ENCODE measurements at regions not wholly inside any gene's neighbourhood (a gene's known extent, or its start where the extent isn't known, plus 50 kb on each side); places are given as distances from the start of the nearest gene placed in this dataset.

- H3K9me3 ChIP-seq = no peaks in the 10 kb centered on the region
- intact Hi-C loops (cut with DNase I) = no loop called here
- H3K27ac ChIP-seq = no peak overlapping the region
- H3K4me1 ChIP-seq = no peaks in the 10 kb centered on the region
- ATAC-seq (no peak), DNase-seq (no peak)
- no peaks in the 10 kb centered on the region for H3K36me3 ChIP-seq (ENCODE audit: insufficient read depth in 1 of 2, low read depth in 1 of 2)
- no peaks in the 10 kb centered on the region for H3K27me3 ChIP-seq (ENCODE audit: insufficient read depth in 3 of 3, low read length in 2 of 3)
- no peak overlapping the region for H3K4me3 ChIP-seq
- TF ChIP-seq CTCF (IDR thresholded peaks at IDR 0.05) = no peak
- WGBS, 3 donors = 63 to 76% (median 75%) methylated on average over 2 of the region's 2 CpGs
These were observed 225.7 kb upstream of the TNP1 start for GRCh38 chr2:217085543-217085942.

- intact Hi-C loops (cut with DNase I) = loop anchor here in 1 of 2 donors (5.0 kb wide), 1 partner anchor 1251 kb away; no protein-coding TSS in a partner anchor
- no peaks in the 10 kb centered on the region for H3K36me3 ChIP-seq (ENCODE audit: insufficient read depth in 1 of 2, low read depth in 1 of 2)
- no peak for ATAC-seq
These were observed 221.9 kb upstream of the TNP1 start for GRCh38 chr2:217081799-217082198.

GRCh38 chr2:217079165-217079564 lies 219.3 kb upstream of the TNP1 start:
- H3K27ac ChIP-seq = peak overlapping the region; percentile 39

More at GRCh38 chr2:217081799-217082198, 221.9 kb upstream of the TNP1 start:
- Histone ChIP-seq H3K27ac (no peak overlapping the region), H3K9me3 (no peaks in the 10 kb centered on the region), H3K27me3 (ENCODE audit: insufficient read depth in 3 of 3, low read length in 2 of 3) (no peaks in the 10 kb centered on the region), H3K4me1 (peaks cover 9% of the 10 kb centered on the region), H3K4me3 (no peak overlapping the region)
- DNase-seq = no peak
- WGBS, 3 donors = 90 to 93% (median 92%) methylated on average over 5 of the region's 5 CpGs
- no peak for TF ChIP-seq CTCF (IDR thresholded peaks at IDR 0.05)

GRCh38 chr2:217077831-217078407 lies 218.1 kb upstream of the TNP1 start:
- 94 to 100% (median 94%) methylated on average over 1 of the region's 1 CpG for WGBS, 3 donors
- no peaks in the 10 kb centered on the region for H3K27me3 ChIP-seq (ENCODE audit: insufficient read depth in 3 of 3, low read length in 2 of 3)
- no peak for TF ChIP-seq CTCF (IDR thresholded peaks at IDR 0.05)
- no peak for DNase-seq
- no peak for ATAC-seq
- intact Hi-C loops (cut with DNase I) = no loop called here
- H3K9me3 ChIP-seq = no peaks in the 10 kb centered on the region
- H3K4me1 ChIP-seq = peaks cover 24% of the 10 kb centered on the region
- no peak overlapping the region for H3K27ac ChIP-seq
- H3K36me3 ChIP-seq (ENCODE audit: insufficient read depth in 1 of 2, low read depth in 1 of 2) = no peaks in the 10 kb centered on the region
- H3K4me3 ChIP-seq = no peak overlapping the region

More at GRCh38 chr2:217079165-217079564, 219.3 kb upstream of the TNP1 start:
- intact Hi-C loops (cut with DNase I) = no loop called here
- WGBS, 3 donors = 21 to 24% (median 24%) methylated on average over 1 of the region's 1 CpG
- no peak overlapping the region for H3K4me3 ChIP-seq
- H3K27me3 ChIP-seq (ENCODE audit: insufficient read depth in 3 of 3, low read length in 2 of 3) = no peaks in the 10 kb centered on the region
- no peaks in the 10 kb centered on the region for H3K36me3 ChIP-seq (ENCODE audit: insufficient read depth in 1 of 2, low read depth in 1 of 2)
- ATAC-seq (peak; percentile 45 to 96 (median 88)), DNase-seq (peak in 1 of 2 donors; percentile 72)
- no peak for TF ChIP-seq CTCF (IDR thresholded peaks at IDR 0.05)
- peaks cover 24% of the 10 kb centered on the region for H3K4me1 ChIP-seq
- H3K9me3 ChIP-seq = no peaks in the 10 kb centered on the region

Measured in psoas muscle (tissue), 7 donors.